T-cell (primary cell): ENCODE measurements at regions not wholly inside any gene's neighbourhood (a gene's known extent, or its start where the extent isn't known, plus 50 kb on each side); places are given as distances from the start of the nearest gene placed in this dataset.

Experiments
- ATAC-seq, 4 experiments: fragments of 200-7000 bp in 3 of 4; fragments of 150-1000 bp in 1 of 4; cut with Tn5 transposase; replicated peaks in 1 of 4; 1 replicate in 3 of 4; 2 replicates in 1 of 4; pipeline ENCODE4 v1.10.0; 2021; ENCODE audit warnings: moderate library complexity in 3 of 4, mild to moderate bottlenecking in 2 of 4, moderate number of reproducible peaks in 1 of 4
- CTCF ChIA-PET, 2 donors: fragments of 300-600 bp; sonication (Branson Sonifier 250); formaldehyde crosslinking; loops; one replicate each; lab custom pipeline; 2022; ENCODE audit warnings: antibody characterized with exemption in 2 of 2; lab: Charles Lee
- POLR2A ChIA-PET, 2 donors: fragments of 300-600 bp; sonication (Branson Sonifier 250); formaldehyde crosslinking; loops; one replicate each; lab custom pipeline; 2022; ENCODE audit warnings: antibody characterized with exemption in 2 of 2; lab: Charles Lee
- DNase-seq, 35 experiments: peaks; one replicate each; pipeline versions ENCODE4 v3.0.0 to v3.0.0-alpha.2; 2013 to 2023
- H3K27ac ChIP-seq: one replicate; pipeline ENCODE4 v1.5.1; 2013; ENCODE audit warnings: low read length
- H3K27me3 ChIP-seq, 2 experiments: replicated peaks in 1 of 2; 1 replicate in 1 of 2; 2 replicates in 1 of 2; pipeline versions ENCODE4 v1.6.1 to v1.7.0; 2013; ENCODE audit warnings: low read length in 1 of 2, mixed read lengths in 1 of 2; ENCODE audit not compliant: control insufficient read depth in 2 of 2, insufficient read depth in 2 of 2; ENCODE audit errors: extremely low read depth in 1 of 2
- H3K36me3 ChIP-seq, 2 donors: 1 replicate in 1 of 2; 2 replicates in 1 of 2; pipeline versions ENCODE4 v1.6.1 to v1.7.0; 2013; ENCODE audit warnings: low read length in 1 of 2; ENCODE audit not compliant: control insufficient read depth in 2 of 2, insufficient read depth in 1 of 2; ENCODE audit errors: extremely low read depth in 1 of 2
- H3K4me1 ChIP-seq, 2 experiments: 1 replicate in 1 of 2; 2 replicates in 1 of 2; pipeline versions ENCODE4 v1.6.1 to v1.7.0; 2013; ENCODE audit warnings: low read length in 2 of 2, mixed read lengths in 1 of 2; ENCODE audit not compliant: insufficient read depth in 2 of 2, control insufficient read depth in 1 of 2; ENCODE audit errors: extremely low read depth in 1 of 2
- H3K4me3 ChIP-seq, 2 donors: 1 replicate in 1 of 2; 2 replicates in 1 of 2; pipeline versions ENCODE4 v1.5.1 to v1.7.0; 2013; ENCODE audit warnings: mild to moderate bottlenecking in 2 of 2, low read length in 1 of 2, moderate library complexity in 1 of 2; ENCODE audit not compliant: control insufficient read depth in 1 of 2; ENCODE audit errors: extremely low read depth in 1 of 2
- H3K9me3 ChIP-seq: 2 replicates; pipeline ENCODE4 v1.7.0; 2013
- H3K27ac Mint-ChIP-seq, 2 donors: one replicate each; pipeline ENCODE4 v1.8.0; 2020 to 2021; ENCODE audit warnings: mild to moderate bottlenecking in 2 of 2, mixed read lengths in 2 of 2
- H3K27me3 Mint-ChIP-seq, 2 donors: one replicate each; pipeline ENCODE4 v1.8.0; 2021 to 2022; ENCODE audit warnings: mixed read lengths in 2 of 2
- H3K36me3 Mint-ChIP-seq: one replicate; pipeline ENCODE4 v1.8.0; 2021; ENCODE audit warnings: mixed read lengths
- H3K4me1 Mint-ChIP-seq, 3 donors: one replicate each; pipeline ENCODE4 v1.8.0; 2020 to 2022; ENCODE audit warnings: mixed read lengths in 3 of 3, mild to moderate bottlenecking in 1 of 3
- H3K4me3 Mint-ChIP-seq, 3 donors: one replicate each; pipeline ENCODE4 v1.8.0; 2020 to 2022; ENCODE audit warnings: mild to moderate bottlenecking in 3 of 3, mixed read lengths in 3 of 3, moderate library complexity in 3 of 3
- H3K9me3 Mint-ChIP-seq, 3 donors: one replicate each; pipeline ENCODE4 v1.8.0; 2020 to 2022; ENCODE audit warnings: mixed read lengths in 3 of 3
- WGBS: methylation state at CpG from one replicate; pipeline ENCODE4 v1.1.5; 2013; ENCODE audit warnings: missing lambda C conversion rate; ENCODE audit not compliant: insufficient coverage; 5-methylcytosine and 5-hydroxymethylcytosine counted together

DNA sequence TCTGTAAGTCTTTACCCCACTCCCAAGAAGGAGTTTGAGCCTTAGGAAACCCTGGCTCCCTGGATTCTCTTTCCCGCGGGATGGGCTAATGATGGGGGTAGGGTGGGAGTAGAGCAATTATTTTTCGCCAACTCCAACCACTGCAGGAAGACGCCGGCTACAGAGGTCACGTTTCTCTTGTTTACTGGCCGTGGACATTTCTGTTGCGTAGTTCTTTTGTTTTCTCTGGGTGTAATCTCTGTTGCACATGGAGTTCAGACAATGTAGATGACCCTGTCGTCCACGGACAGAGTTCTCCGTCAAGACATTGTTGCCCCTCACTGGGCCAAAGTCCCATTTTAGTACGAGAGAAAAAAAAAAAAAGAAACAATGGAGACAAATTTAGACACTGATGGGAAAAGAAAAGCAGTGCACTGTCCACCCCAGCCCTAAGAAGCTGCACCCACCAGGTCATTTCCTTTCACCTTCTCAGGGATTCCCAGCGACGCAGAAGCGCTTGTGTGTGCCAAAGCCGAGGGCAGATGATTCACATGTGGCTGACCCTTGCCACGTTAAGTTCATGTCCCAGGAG is 133.9 kb upstream of the ARGLU1 start:
- no peak overlapping the region for H3K4me3 ChIP-seq
- ChIA-PET CTCF (no interaction called here), POLR2A (no interaction called here)
- H3K9me3 ChIP-seq = no peaks in the 10 kb centered on the region
- H3K27ac ChIP-seq = no peak overlapping the region
- ATAC-seq = no peak
- WGBS = 87% methylated on average over 13 of the region's 17 CpGs
- H3K27ac Mint-ChIP-seq = no peak overlapping the region
- no peak overlapping the region for H3K4me3 Mint-ChIP-seq
- no peaks in the 10 kb centered on the region for H3K4me1 ChIP-seq
- no peaks in the 10 kb centered on the region for H3K4me1 Mint-ChIP-seq
- peaks cover 0 to 5% of the 10 kb centered on the region in 2 donors for H3K27me3 Mint-ChIP-seq
- no peaks in the 10 kb centered on the region for H3K36me3 Mint-ChIP-seq
- H3K27me3 ChIP-seq = no peaks in the 10 kb centered on the region
- no peaks in the 10 kb centered on the region for H3K36me3 ChIP-seq
- H3K9me3 Mint-ChIP-seq = no peaks in the 10 kb centered on the region
- DNase-seq = no peak

- H3K27ac ChIP-seq = no peak overlapping the region
- ChIA-PET CTCF (no interaction called here), POLR2A (no interaction called here)
- H3K9me3 ChIP-seq = no peaks in the 10 kb centered on the region
- no peaks in the 10 kb centered on the region for H3K36me3 ChIP-seq
- Mint-ChIP-seq H3K4me1 (no peaks in the 10 kb centered on the region), H3K27me3 (peaks cover 0 to 3% of the 10 kb centered on the region in 2 donors), H3K36me3 (no peaks in the 10 kb centered on the region), H3K9me3 (no peaks in the 10 kb centered on the region), H3K27ac (no peak overlapping the region), H3K4me3 (no peak overlapping the region)
- DNase-seq (no peak), ATAC-seq (no peak)
- no peak overlapping the region for H3K4me3 ChIP-seq
- WGBS = no CpG with 5 or more reads among the region's 4 CpGs
- H3K27me3 ChIP-seq = no peaks in the 10 kb centered on the region
- H3K4me1 ChIP-seq = no peaks in the 10 kb centered on the region
Observed at GRCh38 chr13:106700439-106700838, 132.5 kb upstream of the ARGLU1 start.

DNA sequence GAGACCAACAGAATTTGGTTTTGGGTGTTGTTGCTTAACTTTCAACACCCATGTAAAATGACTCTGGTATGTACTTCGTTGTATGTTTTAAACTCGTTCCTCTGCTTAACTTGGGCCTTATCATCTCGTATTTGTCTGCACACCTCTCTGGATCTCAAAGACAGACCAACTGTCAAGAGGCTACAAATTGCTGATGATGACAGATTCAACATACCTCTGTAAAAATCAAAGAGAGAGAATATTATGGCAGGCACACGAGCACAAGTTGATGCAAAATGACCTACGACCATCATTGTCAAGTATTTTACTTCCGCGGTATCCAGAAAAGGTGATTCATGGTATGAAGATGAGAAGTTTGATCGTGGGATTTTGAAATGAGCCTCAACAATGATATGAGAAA is 132.1 kb upstream of the ARGLU1 start:
- Mint-ChIP-seq H3K4me3 (no peak overlapping the region), H3K27ac (no peak overlapping the region), H3K27me3 (peaks cover 0 to 3% of the 10 kb centered on the region in 2 donors), H3K9me3 (no peaks in the 10 kb centered on the region), H3K36me3 (no peaks in the 10 kb centered on the region), H3K4me1 (no peaks in the 10 kb centered on the region)
- ATAC-seq (no peak), DNase-seq (no peak)
- no peak overlapping the region for H3K4me3 ChIP-seq
- H3K9me3 ChIP-seq = no peaks in the 10 kb centered on the region
- POLR2A ChIA-PET = no interaction called here
- H3K27me3 ChIP-seq = no peaks in the 10 kb centered on the region
- H3K4me1 ChIP-seq = no peaks in the 10 kb centered on the region
- WGBS = 85% methylated on average over 4 of the region's 8 CpGs
- no peak overlapping the region for H3K27ac ChIP-seq
- CTCF ChIA-PET = no interaction called here
- no peaks in the 10 kb centered on the region for H3K36me3 ChIP-seq

DNA sequence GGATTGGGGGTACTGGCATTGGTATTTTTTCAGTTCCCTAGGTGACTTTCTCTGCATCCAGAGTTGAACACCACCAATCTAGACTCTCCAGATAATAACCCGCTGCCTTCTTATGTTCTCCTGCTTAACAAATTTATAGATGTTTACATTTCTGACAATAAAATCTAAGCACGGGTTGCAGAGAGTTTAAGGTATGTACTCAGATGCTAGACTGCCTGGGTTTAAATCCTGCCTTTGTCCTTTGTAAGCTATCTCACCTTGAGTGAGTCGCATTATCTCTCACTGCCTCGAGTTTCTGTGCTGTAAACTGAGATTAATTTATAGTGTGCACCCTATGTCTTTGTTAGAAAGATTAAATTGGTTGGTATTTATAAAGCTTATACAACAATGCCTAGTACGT is 131.4 kb upstream of the ARGLU1 start:
- no peaks in the 10 kb centered on the region for H3K36me3 ChIP-seq
- ATAC-seq = no peak
- H3K27me3 ChIP-seq = no peaks in the 10 kb centered on the region
- no peak overlapping the region for H3K27ac ChIP-seq
- no peak for DNase-seq
- no peaks in the 10 kb centered on the region for H3K9me3 ChIP-seq
- Mint-ChIP-seq H3K36me3 (no peaks in the 10 kb centered on the region), H3K4me3 (no peak overlapping the region), H3K9me3 (no peaks in the 10 kb centered on the region), H3K27me3 (no peaks in the 10 kb centered on the region), H3K4me1 (no peaks in the 10 kb centered on the region), H3K27ac (no peak overlapping the region)
- POLR2A ChIA-PET = no interaction called here
- H3K4me3 ChIP-seq = no peak overlapping the region
- no CpG with 5 or more reads among the region's 5 CpGs for WGBS
- no peaks in the 10 kb centered on the region for H3K4me1 ChIP-seq
- CTCF ChIA-PET = no interaction called here

DNA sequence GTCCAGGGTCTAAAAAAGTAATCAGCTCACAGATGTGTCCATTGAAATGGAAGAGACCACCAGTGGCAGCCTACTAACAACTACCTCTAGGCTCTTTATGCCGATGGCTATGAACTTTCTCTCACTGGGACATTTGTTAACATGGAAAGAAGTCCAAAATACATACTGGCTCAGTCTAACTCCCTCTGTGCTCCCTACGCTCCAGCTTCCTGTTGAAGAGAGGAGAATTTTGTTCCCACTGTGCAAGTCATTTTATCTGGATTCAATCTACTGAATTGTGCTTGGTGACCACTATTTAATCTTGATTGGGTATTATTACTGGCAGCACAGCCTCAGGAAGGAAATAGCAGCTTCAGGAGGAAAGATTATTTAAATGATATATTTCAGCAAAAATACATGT is 128.8 kb upstream of the ARGLU1 start:
- Histone ChIP-seq H3K27me3 (no peaks in the 10 kb centered on the region), H3K4me1 (no peaks in the 10 kb centered on the region), H3K36me3 (no peaks in the 10 kb centered on the region), H3K4me3 (no peak overlapping the region), H3K9me3 (no peaks in the 10 kb centered on the region), H3K27ac (no peak overlapping the region)
- no CpG with 5 or more reads among the region's 2 CpGs for WGBS
- POLR2A ChIA-PET = no interaction called here
- no peak overlapping the region for H3K27ac Mint-ChIP-seq
- no peaks in the 10 kb centered on the region for H3K27me3 Mint-ChIP-seq
- no peaks in the 10 kb centered on the region for H3K36me3 Mint-ChIP-seq
- no peaks in the 10 kb centered on the region for H3K4me1 Mint-ChIP-seq
- ATAC-seq (no peak), DNase-seq (no peak)
- H3K4me3 Mint-ChIP-seq = no peak overlapping the region
- no peaks in the 10 kb centered on the region for H3K9me3 Mint-ChIP-seq
- CTCF ChIA-PET = no interaction called here

- 40% methylated on average over 1 of the region's 3 CpGs for WGBS
- no peak for ATAC-seq
- CTCF ChIA-PET = no interaction called here
- POLR2A ChIA-PET = no interaction called here
- DNase-seq = peak in 1 of 35 experiments; percentile 0
- Mint-ChIP-seq H3K4me3 (no peak overlapping the region), H3K27me3 (no peaks in the 10 kb centered on the region), H3K36me3 (no peaks in the 10 kb centered on the region), H3K27ac (no peak overlapping the region), H3K9me3 (no peaks in the 10 kb centered on the region), H3K4me1 (no peaks in the 10 kb centered on the region)
- no peaks in the 10 kb centered on the region for H3K4me1 ChIP-seq
- H3K27ac ChIP-seq = no peak overlapping the region
- no peaks in the 10 kb centered on the region for H3K9me3 ChIP-seq
- H3K4me3 ChIP-seq = no peak overlapping the region
- H3K27me3 ChIP-seq = no peaks in the 10 kb centered on the region
- H3K36me3 ChIP-seq = no peaks in the 10 kb centered on the region
Observed at GRCh38 chr13:106696140-106696539, 128.2 kb upstream of the ARGLU1 start.

DNA sequence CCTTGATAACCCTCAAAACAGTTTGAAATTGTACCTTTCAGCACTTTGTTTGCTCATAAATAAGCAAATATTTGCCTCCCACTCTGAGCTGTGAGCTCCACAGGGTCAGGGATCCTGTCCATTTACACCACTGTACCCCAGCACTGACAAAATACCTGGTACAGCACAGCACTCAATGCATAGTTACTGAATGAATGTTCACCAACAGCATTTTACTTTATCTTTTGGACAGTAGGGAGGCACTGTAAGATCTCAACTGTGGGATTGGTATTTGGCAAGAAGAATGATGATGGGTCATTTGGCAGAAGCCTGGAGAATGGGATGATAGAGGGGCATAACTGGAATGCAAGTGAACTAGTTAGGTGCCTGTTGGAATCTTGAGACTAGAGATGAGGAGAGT is 127.2 kb upstream of the ARGLU1 start:
- H3K4me1 Mint-ChIP-seq = no peaks in the 10 kb centered on the region
- H3K27ac Mint-ChIP-seq = no peak overlapping the region
- no peak overlapping the region for H3K4me3 ChIP-seq
- ATAC-seq = no peak
- no peak overlapping the region for H3K4me3 Mint-ChIP-seq
- H3K4me1 ChIP-seq = no peaks in the 10 kb centered on the region
- no peak for DNase-seq
- H3K27ac ChIP-seq = no peak overlapping the region
- no peaks in the 10 kb centered on the region for H3K36me3 Mint-ChIP-seq
- H3K27me3 ChIP-seq = no peaks in the 10 kb centered on the region
- no peaks in the 10 kb centered on the region for H3K27me3 Mint-ChIP-seq
- H3K9me3 ChIP-seq = no peaks in the 10 kb centered on the region
- POLR2A ChIA-PET = no interaction called here
- no peaks in the 10 kb centered on the region for H3K9me3 Mint-ChIP-seq
- H3K36me3 ChIP-seq = no peaks in the 10 kb centered on the region
- CTCF ChIA-PET = no interaction called here
